Mucosa of rectum (tissue), 2 donors: ENCODE measurements at regions not wholly inside any gene's neighbourhood (a gene's known extent, or its start where the extent isn't known, plus 50 kb on each side); places are given as distances from the start of the nearest gene placed in this dataset.
"Not testable (repeated sequence)": the region's sequence is repeated elsewhere in the genome, so short reads cannot be mapped to it uniquely, and the experiment has no call there.

ENCODE experiments used
- H3K27ac ChIP-seq, 2 donors: one replicate each; pipeline ENCODE4 v1.7.0; 2013; ENCODE audit warnings: inconsistent platforms in 2 of 2, low read depth in 2 of 2, low read length in 2 of 2
- H3K27me3 ChIP-seq, 2 donors: one replicate each; pipeline ENCODE4 v1.7.0; 2013; ENCODE audit warnings: low read length in 2 of 2; ENCODE audit not compliant: control insufficient read depth in 2 of 2, insufficient read depth in 2 of 2
- H3K36me3 ChIP-seq, 2 donors: one replicate each; pipeline ENCODE4 v1.7.0; 2013; ENCODE audit warnings: low read length in 2 of 2; ENCODE audit not compliant: control insufficient read depth in 2 of 2, insufficient read depth in 2 of 2
- H3K4me1 ChIP-seq, 2 donors: one replicate each; pipeline ENCODE4 v1.7.0; 2013; ENCODE audit warnings: low read length in 2 of 2, mild to moderate bottlenecking in 1 of 2; ENCODE audit not compliant: control insufficient read depth in 2 of 2, insufficient read depth in 2 of 2
- H3K4me3 ChIP-seq, 2 donors: one replicate each; pipeline ENCODE4 v1.7.0; 2013; ENCODE audit warnings: low read length in 2 of 2
- H3K9ac ChIP-seq, 2 donors: one replicate each; pipeline ENCODE4 v1.7.0; 2013; ENCODE audit warnings: low read length in 2 of 2, low read depth in 1 of 2, mild to moderate bottlenecking in 1 of 2
- H3K9me3 ChIP-seq, 2 donors: one replicate each; pipeline ENCODE4 v1.7.0; 2013; ENCODE audit warnings: low read length in 2 of 2; ENCODE audit not compliant: control insufficient read depth in 2 of 2
- donor health status: healthy.
- donor health status: Normal muscosa, but diverticular disease.

- Histone ChIP-seq H3K4me1 (no peaks in the 10 kb centered on the region), H3K27ac (no peak overlapping the region), H3K9ac (no peak overlapping the region), H3K36me3 (no peaks in the 10 kb centered on the region), H3K27me3 (no peaks in the 10 kb centered on the region), H3K9me3 (no peaks in the 10 kb centered on the region), H3K4me3 (no peak overlapping the region)
These were observed 368.4 kb upstream of the GRAMD2B start for GRCh38 chr5:126054577-126055347.

GRCh38 chr5:126055348-126055729 is 367.9 kb upstream of the GRAMD2B start:
- Histone ChIP-seq H3K27ac (no peak overlapping the region), H3K4me3 (no peak overlapping the region), H3K36me3 (no peaks in the 10 kb centered on the region), H3K27me3 (no peaks in the 10 kb centered on the region), H3K9me3 (no peaks in the 10 kb centered on the region), H3K9ac (no peak overlapping the region), H3K4me1 (no peaks in the 10 kb centered on the region)

GRCh38 chr5:126056352-126056751 is 366.9 kb upstream of the GRAMD2B start:
- Histone ChIP-seq H3K9me3 (no peaks in the 10 kb centered on the region), H3K9ac (no peak overlapping the region), H3K4me3 (no peak overlapping the region), H3K27ac (no peak overlapping the region), H3K4me1 (no peaks in the 10 kb centered on the region), H3K36me3 (no peaks in the 10 kb centered on the region), H3K27me3 (no peaks in the 10 kb centered on the region)

- Histone ChIP-seq H3K27ac (no peak overlapping the region), H3K9ac (no peak overlapping the region), H3K4me3 (no peak overlapping the region), H3K9me3 (no peaks in the 10 kb centered on the region), H3K27me3 (no peaks in the 10 kb centered on the region), H3K4me1 (no peaks in the 10 kb centered on the region), H3K36me3 (no peaks in the 10 kb centered on the region)
These were observed 366.2 kb upstream of the GRAMD2B start for GRCh38 chr5:126056851-126057622.

- H3K27ac ChIP-seq, H3K9me3 ChIP-seq, H3K9ac ChIP-seq, H3K4me3 ChIP-seq, H3K36me3 ChIP-seq, H3K27me3 ChIP-seq, H3K4me1 ChIP-seq: not testable (repeated sequence)
These were observed 364.8 kb upstream of the GRAMD2B start for GRCh38 chr5:126058392-126058791.

GRCh38 chr5:126062398-126063221 is 360.6 kb upstream of the GRAMD2B start:
- no peak overlapping the region for H3K9ac ChIP-seq
- H3K27ac ChIP-seq = no peak overlapping the region
- no peaks in the 10 kb centered on the region for H3K4me1 ChIP-seq
- no peaks in the 10 kb centered on the region for H3K27me3 ChIP-seq
- no peak overlapping the region for H3K4me3 ChIP-seq
- H3K36me3 ChIP-seq = no peaks in the 10 kb centered on the region
- no peaks in the 10 kb centered on the region for H3K9me3 ChIP-seq

- H3K9ac ChIP-seq = no peak overlapping the region
- H3K27me3 ChIP-seq = no peaks in the 10 kb centered on the region
- no peak overlapping the region for H3K4me3 ChIP-seq
- H3K27ac ChIP-seq = no peak overlapping the region
- H3K9me3 ChIP-seq = no peaks in the 10 kb centered on the region
- H3K4me1 ChIP-seq = no peaks in the 10 kb centered on the region
- no peaks in the 10 kb centered on the region for H3K36me3 ChIP-seq
These were observed 358.1 kb upstream of the GRAMD2B start for GRCh38 chr5:126065061-126065460.

GRCh38 chr5:126066836-126067235 is 356.4 kb upstream of the GRAMD2B start:
- no peak overlapping the region for H3K4me3 ChIP-seq
- no peaks in the 10 kb centered on the region for H3K36me3 ChIP-seq
- no peaks in the 10 kb centered on the region for H3K9me3 ChIP-seq
- H3K27me3 ChIP-seq = no peaks in the 10 kb centered on the region
- H3K4me1 ChIP-seq = no peaks in the 10 kb centered on the region
- no peak overlapping the region for H3K9ac ChIP-seq
- H3K27ac ChIP-seq = no peak overlapping the region

GRCh38 chr5:126067404-126067803 is 355.8 kb upstream of the GRAMD2B start:
- H3K9me3 ChIP-seq = no peaks in the 10 kb centered on the region
- H3K27me3 ChIP-seq = no peaks in the 10 kb centered on the region
- H3K9ac ChIP-seq = no peak overlapping the region
- H3K27ac ChIP-seq = no peak overlapping the region
- no peaks in the 10 kb centered on the region for H3K36me3 ChIP-seq
- H3K4me3 ChIP-seq = no peak overlapping the region
- no peaks in the 10 kb centered on the region for H3K4me1 ChIP-seq

- Histone ChIP-seq H3K4me3 (no peak overlapping the region), H3K9ac (no peak overlapping the region), H3K27me3 (no peaks in the 10 kb centered on the region), H3K9me3 (no peaks in the 10 kb centered on the region), H3K27ac (no peak overlapping the region), H3K36me3 (no peaks in the 10 kb centered on the region), H3K4me1 (no peaks in the 10 kb centered on the region)
These were observed 353.9 kb upstream of the GRAMD2B start for GRCh38 chr5:126069329-126069728.
